B cell (primary cell): ENCODE measurements at regions not wholly inside any gene's neighbourhood (a gene's known extent, or its start where the extent isn't known, plus 50 kb on each side); places are given as distances from the start of the nearest gene placed in this dataset.

ENCODE experiments used
- ATAC-seq: fragments of 200-7000 bp; cut with Tn5 transposase; one replicate; pipeline ENCODE4 v1.10.0; 2021; ENCODE audit warnings: low read depth, mild to moderate bottlenecking, moderate number of reproducible peaks, moderate library complexity
- CTCF ChIA-PET: fragments of 350-600 bp; sonication (Branson Sonifier 250); formaldehyde crosslinking; loops from one replicate; lab custom pipeline; 2021; ENCODE audit warnings: antibody characterized with exemption, inconsistent platforms; lab: Charles Lee
- POLR2A ChIA-PET: fragments of 350-600 bp; sonication (Branson Sonifier 250); formaldehyde crosslinking; loops from one replicate; lab custom pipeline; 2021; ENCODE audit warnings: antibody characterized with exemption; lab: Charles Lee
- DNase-seq: peaks from one replicate; pipeline ENCODE4 v3.0.0; 2013
- H2AFZ ChIP-seq: 2 replicates; pipeline ENCODE4 v1.6.1; 2012; ENCODE audit warnings: mild to moderate bottlenecking, low read depth, low read length; ENCODE audit not compliant: insufficient read depth, poor library complexity, severe bottlenecking
- H3K27ac ChIP-seq, 2 donors: 1 replicate in 1 of 2; 2 replicates in 1 of 2; pipeline ENCODE4 v1.5.1; 2012 to 2013; ENCODE audit warnings: low read length in 2 of 2, mild to moderate bottlenecking in 2 of 2, moderate library complexity in 1 of 2
- H3K27me3 ChIP-seq, 4 experiments: fragments of 200-600 bp in 1 of 4; sonication (generic) in 1 of 4; replicated peaks in 1 of 4; 1 replicate in 2 of 4; 2 replicates in 2 of 4; pipeline versions ENCODE4 v1.6.1 to v1.7.0; 2013 to 2016; ENCODE audit warnings: low read length in 3 of 4, mild to moderate bottlenecking in 2 of 4, mixed read lengths in 1 of 4, moderate library complexity in 1 of 4; ENCODE audit not compliant: insufficient read depth in 4 of 4, control insufficient read depth in 3 of 4; ENCODE audit errors: control extremely low read depth in 1 of 4
- H3K36me3 ChIP-seq, 2 experiments: replicated peaks in 1 of 2; 1 replicate in 1 of 2; 2 replicates in 1 of 2; pipeline versions ENCODE4 v1.6.1 to v1.7.1; 2013; ENCODE audit warnings: low read length in 1 of 2; ENCODE audit not compliant: insufficient read depth in 2 of 2, control insufficient read depth in 1 of 2; ENCODE audit errors: control extremely low read depth in 1 of 2, extremely low read depth in 1 of 2
- H3K4me1 ChIP-seq, 2 donors: fragments of 200-600 bp in 1 of 2; sonication (generic) in 1 of 2; 1 replicate in 1 of 2; 2 replicates in 1 of 2; pipeline versions ENCODE4 v1.5.1 to v1.6.1; 2013 to 2017; ENCODE audit warnings: low read length in 2 of 2; ENCODE audit not compliant: control insufficient read depth in 2 of 2, insufficient read depth in 2 of 2
- H3K4me2 ChIP-seq: replicated peaks from 2 replicates; pipeline ENCODE3; 2012; ENCODE audit warnings: mild to moderate bottlenecking, low read depth, low read length; ENCODE audit not compliant: poor library complexity, severe bottlenecking
- H3K4me3 ChIP-seq, 5 experiments: fragments of 200-600 bp in 1 of 5; sonication (generic) in 1 of 5; 1 replicate in 3 of 5; 2 replicates in 2 of 5; pipeline versions ENCODE4 v1.5.1 to v1.7.0; 2011 to 2016; ENCODE audit warnings: low read length in 4 of 5, mild to moderate bottlenecking in 4 of 5, low read depth in 2 of 5, control low read depth in 1 of 5, moderate library complexity in 1 of 5; ENCODE audit not compliant: insufficient read depth in 1 of 5; ENCODE audit errors: control extremely low read depth in 1 of 5, extremely low read depth in 1 of 5
- H3K79me2 ChIP-seq: fragments of 200-600 bp; sonication (generic); one replicate; pipeline ENCODE4 v1.6.0; 2016; ENCODE audit warnings: low read length; ENCODE audit not compliant: control insufficient read depth, insufficient read depth
- H3K9ac ChIP-seq: fragments of 200-600 bp; sonication (generic); 2 replicates; pipeline ENCODE4 v1.6.1; 2017; ENCODE audit warnings: mild to moderate bottlenecking, low read length, moderate library complexity
- H3K9me3 ChIP-seq, 3 donors: one replicate each; pipeline versions ENCODE4 v1.6.1 to v1.7.1; 2013; ENCODE audit warnings: low read length in 2 of 3; ENCODE audit not compliant: control insufficient read depth in 2 of 3, insufficient read depth in 1 of 3; ENCODE audit errors: control extremely low read depth in 1 of 3
- H4K20me1 ChIP-seq: 2 replicates; pipeline ENCODE4 v1.6.0; 2012; ENCODE audit warnings: mild to moderate bottlenecking, low read length; ENCODE audit not compliant: insufficient read depth, control insufficient read depth, poor library complexity, severe bottlenecking
- H3K27ac Mint-ChIP-seq: one replicate; pipeline ENCODE4 v1.8.0; 2021; ENCODE audit warnings: mixed read lengths
- H3K27me3 Mint-ChIP-seq: one replicate; pipeline ENCODE4 v1.8.0; 2021; ENCODE audit warnings: mixed read lengths
- H3K4me1 Mint-ChIP-seq: one replicate; pipeline ENCODE4 v1.8.0; 2021; ENCODE audit warnings: mixed read lengths
- H3K4me3 Mint-ChIP-seq: one replicate; pipeline ENCODE4 v1.8.0; 2021; ENCODE audit warnings: mixed read lengths
- H3K9me3 Mint-ChIP-seq: one replicate; pipeline ENCODE4 v1.8.0; 2022; ENCODE audit warnings: mixed read lengths; ENCODE audit not compliant: insufficient read depth
- CTCF ChIP-seq: fragments of 200-600 bp; IDR thresholded peaks from one replicate; pipeline ENCODE4 v1.8.0; 2022; ENCODE audit warnings: antibody characterized with exemption, mild to moderate bottlenecking
- EZH2 ChIP-seq: IDR thresholded peaks from 2 replicates; pipeline ENCODE4 v1.6.1; 2012; ENCODE audit warnings: borderline replicate concordance, low read depth, mild to moderate bottlenecking, moderate library complexity, low read length; ENCODE audit not compliant: insufficient read depth, poor library complexity, severe bottlenecking
- WGBS: methylation state at CpG from one replicate; pipeline ENCODE4 v1.1.5; 2013; ENCODE audit warnings: missing lambda C conversion rate; ENCODE audit not compliant: insufficient coverage; 5-methylcytosine and 5-hydroxymethylcytosine counted together
- intact Hi-C: fragments of 100-400 bp; cut with micrococcal nuclease; formaldehyde crosslinking; loops from one replicate; pipeline ENCODE4 v1.10.0; 2022

DNA sequence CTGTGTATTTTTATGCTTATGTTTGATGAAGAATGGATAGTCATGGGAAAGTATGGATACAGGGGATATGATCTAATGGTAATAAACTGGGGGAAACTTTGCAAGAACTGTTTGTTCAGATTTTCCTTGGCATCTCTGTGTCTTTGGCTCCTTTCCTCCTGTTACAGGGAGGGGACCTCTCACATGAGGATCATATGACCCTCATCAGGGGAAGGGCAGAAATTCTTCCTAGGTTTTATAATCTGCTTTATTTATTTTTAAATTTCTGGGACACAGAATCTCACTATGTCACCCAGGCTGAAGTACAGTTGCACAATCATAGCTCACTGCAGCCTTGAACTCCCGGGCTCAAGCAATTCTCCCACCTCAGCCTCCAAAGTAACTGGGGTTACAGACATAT lies 526.5 kb downstream of the CCER1 start:
- no peaks in the 10 kb centered on the region for H3K4me1 ChIP-seq
- POLR2A ChIA-PET: no interaction called here
- H3K36me3 ChIP-seq: no peaks in the 10 kb centered on the region
- no peak overlapping the region for H3K27ac ChIP-seq
- intact Hi-C loops: no loop called here
- no peak for TF ChIP-seq EZH2
- no peak for TF ChIP-seq CTCF
- CTCF ChIA-PET: no interaction called here
- Mint-ChIP-seq H3K9me3 (no peaks in the 10 kb centered on the region), H3K27ac (no peak overlapping the region), H3K4me1 (no peaks in the 10 kb centered on the region), H3K4me3 (no peak overlapping the region), H3K27me3 (no peaks in the 10 kb centered on the region)
- H3K9me3 ChIP-seq: no peaks in the 10 kb centered on the region
- H3K79me2 ChIP-seq: no peaks in the 10 kb centered on the region
- H3K9ac ChIP-seq: no peak overlapping the region
- H2AFZ ChIP-seq: no peak overlapping the region
- H3K4me3 ChIP-seq: no peak overlapping the region
- WGBS: 100% methylated on average over 1 of the region's 1 CpG
- H4K20me1 ChIP-seq: no peaks in the 10 kb centered on the region
- no peak overlapping the region for H3K4me2 ChIP-seq
- no peaks in the 10 kb centered on the region for H3K27me3 ChIP-seq
- DNase-seq: no peak
- no peak for ATAC-seq

- WGBS: no CpG with 5 or more reads among the region's 2 CpGs
- no peak for TF ChIP-seq CTCF
- no peak for TF ChIP-seq EZH2
- Histone ChIP-seq H3K36me3 (no peaks in the 10 kb centered on the region), H4K20me1 (no peaks in the 10 kb centered on the region), H3K27ac (no peak overlapping the region), H3K4me3 (no peak overlapping the region), H2AFZ (no peak overlapping the region), H3K9me3 (peaks cover 0 to 2% (median 0%) of the 10 kb centered on the region in 3 donors), H3K79me2 (no peaks in the 10 kb centered on the region), H3K4me1 (no peaks in the 10 kb centered on the region), H3K27me3 (no peaks in the 10 kb centered on the region), H3K4me2 (no peak overlapping the region), H3K9ac (no peak overlapping the region)
- ChIA-PET CTCF (no interaction called here), POLR2A (interaction anchor here (0.6 kb wide), 1 partner anchor 206 kb away, joined by 3 read pairs; no protein-coding TSS in a partner anchor)
- Mint-ChIP-seq H3K27ac (no peak overlapping the region), H3K4me1 (no peaks in the 10 kb centered on the region), H3K4me3 (no peak overlapping the region), H3K9me3 (no peaks in the 10 kb centered on the region), H3K27me3 (no peaks in the 10 kb centered on the region)
- ATAC-seq (no peak), DNase-seq (no peak)
- intact Hi-C loops: no loop called here
Observed at GRCh38 chr12:90423965-90424364, 531.0 kb downstream of the CCER1 start.
